Lung microvascular endothelial cell (primary cell): ENCODE measurements at regions not wholly inside any gene's neighbourhood (a gene's known extent, or its start where the extent isn't known, plus 50 kb on each side); places are given as distances from the start of the nearest gene placed in this dataset.
A peak's percentile ranks its signal among the peaks of the same experiment; 100 is the strongest.
"Not testable (repeated sequence)": the region's sequence is repeated elsewhere in the genome, so short reads cannot be mapped to it uniquely, and the experiment has no call there.

Source experiments
- DNase-seq, 2 donors: peaks; one replicate each; pipeline versions ENCODE4 v3.0.0 to v3.0.0-alpha.2; 2010; ENCODE audit warnings: low read depth in 2 of 2

DNA sequence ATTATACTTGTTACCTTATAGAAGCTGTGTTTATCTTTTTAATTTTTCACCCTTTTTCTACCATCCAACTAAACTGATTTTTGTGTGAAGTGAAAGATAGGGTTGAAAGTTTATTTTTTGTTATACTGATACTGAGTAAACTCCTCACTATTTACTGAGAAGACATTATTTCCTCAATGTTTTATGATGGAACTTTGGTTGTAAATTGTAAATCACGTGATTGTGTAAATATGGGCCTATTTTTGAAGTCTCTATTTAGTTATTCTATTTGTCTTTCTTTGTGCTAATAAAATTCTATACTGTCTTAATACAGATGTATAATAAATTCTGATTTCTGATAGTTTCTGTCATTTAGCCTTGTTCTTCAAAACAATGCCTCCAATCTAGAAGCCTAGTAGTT, 697.2 kb upstream of the SLC8A1 start:
- DNase-seq, result no peak

DNA sequence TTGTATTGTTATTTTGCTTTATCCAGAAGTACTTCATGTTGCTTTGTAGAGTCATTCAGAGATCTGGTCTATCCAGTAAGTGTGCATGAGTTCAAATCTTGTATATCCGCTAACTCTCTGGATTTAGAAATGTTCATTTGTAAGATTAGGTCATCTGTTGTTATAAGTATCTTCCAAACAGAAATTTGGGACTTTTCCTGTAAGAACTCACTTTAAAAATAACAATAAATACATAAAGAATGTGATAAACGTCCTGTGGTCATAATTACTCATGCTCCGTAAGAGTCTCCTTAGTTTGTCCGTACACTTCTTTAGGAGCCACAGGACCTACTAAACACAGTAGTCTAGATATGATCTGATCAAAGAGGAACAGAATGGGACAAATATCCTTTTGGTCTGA, 699.9 kb upstream of the SLC8A1 start:
- peak in 1 of 2 donors; percentile 1 for DNase-seq

DNA sequence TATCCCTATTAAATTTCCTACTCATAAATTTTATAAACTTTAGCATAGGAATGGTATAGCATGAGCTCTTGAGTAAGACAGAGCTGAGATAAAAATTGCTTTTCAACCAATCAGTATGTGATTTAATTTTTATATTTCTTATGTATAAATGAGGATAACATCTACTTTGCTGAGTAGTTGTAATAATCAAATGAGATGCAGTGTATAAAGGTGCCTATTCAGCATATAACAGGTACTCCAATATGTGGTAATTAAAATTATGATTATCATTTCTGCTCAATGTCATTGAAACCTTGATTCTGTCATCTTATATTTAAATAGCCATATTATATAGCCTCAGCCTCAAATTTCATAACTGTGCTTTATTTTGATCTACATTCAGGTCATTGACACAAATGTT, 700.4 kb upstream of the SLC8A1 start:
- DNase-seq, result no peak

- no peak for DNase-seq
Measured at GRCh38 chr2:41160439-41160838, 708.5 kb upstream of the SLC8A1 start.

- no peak for DNase-seq
Measured at GRCh38 chr2:41167014-41167413, 715.1 kb upstream of the SLC8A1 start.

GRCh38 chr2:41169744-41170143, 717.9 kb upstream of the SLC8A1 start:
- no peak for DNase-seq

- no peak for DNase-seq
Measured at GRCh38 chr2:41170589-41170988, 718.7 kb upstream of the SLC8A1 start.

DNA sequence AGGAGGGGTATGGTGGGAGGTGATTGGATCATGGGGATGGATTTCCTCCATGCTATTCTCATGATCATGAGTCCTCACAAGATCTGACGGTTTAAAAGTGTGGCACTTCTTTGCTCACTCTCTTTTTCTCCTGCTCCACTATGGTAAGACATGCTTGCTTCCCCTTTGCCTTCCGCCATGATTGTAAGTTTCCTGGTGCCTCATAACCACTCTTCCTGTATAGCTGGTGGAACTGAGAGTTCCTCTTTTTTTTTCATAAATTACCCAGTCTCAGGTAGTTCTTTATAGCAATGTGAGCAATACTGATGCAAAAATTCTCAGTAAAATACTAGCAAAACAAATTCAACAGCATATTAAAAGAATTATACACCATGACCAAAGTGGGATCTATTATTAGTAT, 728.5 kb upstream of the SLC8A1 start:
- no peak for DNase-seq

DNA sequence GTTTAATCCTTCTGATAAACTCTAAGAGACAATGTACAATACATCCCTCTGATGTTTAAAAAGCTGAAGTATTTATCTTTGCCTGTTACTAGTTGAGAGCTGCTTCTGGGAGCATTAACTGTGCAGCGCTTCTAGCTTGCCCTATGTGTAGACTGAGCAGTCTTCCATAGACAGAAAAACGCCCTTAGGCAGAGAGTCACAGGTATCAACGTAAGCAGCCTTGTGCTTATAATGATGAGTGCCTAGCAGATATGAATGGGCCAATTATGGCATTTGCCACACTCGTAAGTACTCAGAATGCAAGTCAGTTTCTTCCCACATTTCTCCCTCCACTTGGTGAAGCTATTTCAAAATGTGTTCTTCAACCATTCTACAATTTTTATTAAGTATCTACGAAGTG, 731.1 kb upstream of the SLC8A1 start:
- no peak for DNase-seq

DNA sequence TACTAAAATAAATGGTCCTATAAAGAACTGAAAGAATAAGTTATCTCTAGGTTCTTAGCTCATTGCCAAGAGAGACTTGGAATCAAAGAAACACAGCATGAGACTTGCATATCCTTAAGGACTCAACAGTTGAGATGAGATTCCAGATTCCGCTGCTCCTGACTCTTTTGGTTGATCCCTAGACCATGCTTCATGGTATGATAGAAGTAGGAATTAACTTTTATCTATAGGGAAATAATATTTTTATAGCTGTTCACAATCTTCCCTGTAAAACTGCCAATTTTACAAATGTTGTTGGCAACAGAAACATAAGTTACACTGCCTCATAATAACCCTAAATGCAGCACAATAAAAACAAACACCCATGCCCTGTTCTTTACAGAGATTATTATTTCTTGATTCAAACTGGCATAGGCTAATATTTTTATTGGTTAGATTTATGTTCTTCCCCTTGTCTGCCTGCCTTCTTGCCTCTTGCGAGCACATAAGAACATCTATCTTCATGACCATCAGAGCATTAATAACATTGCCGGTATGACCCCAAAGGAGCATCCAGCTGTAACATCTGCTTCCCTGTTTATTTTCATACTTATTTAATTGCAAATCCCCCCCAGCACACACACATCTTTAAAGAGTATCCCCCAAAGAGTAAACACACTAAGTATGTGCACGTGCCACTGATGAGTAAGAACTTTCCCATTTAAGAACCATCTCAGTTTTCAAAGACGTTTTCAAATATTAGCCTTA, 735.7 kb upstream of the SLC8A1 start:
- no peak for DNase-seq

DNA sequence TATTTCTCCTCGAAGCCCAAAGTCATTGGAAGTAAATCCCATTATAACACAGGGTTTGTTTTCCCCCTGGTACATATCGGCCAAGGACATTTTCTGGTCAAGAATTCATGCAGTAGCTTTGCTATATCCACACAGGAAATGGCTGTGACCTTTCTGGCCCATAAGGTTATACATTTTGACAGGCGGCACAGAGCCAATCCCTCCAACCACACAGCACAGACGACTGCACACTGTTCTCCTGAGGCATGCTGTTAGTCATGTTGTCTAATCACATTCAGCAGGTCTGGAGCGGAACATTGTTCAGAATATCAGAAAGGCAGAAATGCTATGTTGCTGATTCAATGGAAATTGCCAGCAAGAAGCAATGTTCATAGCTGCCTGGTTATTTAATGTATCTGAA, 742.3 kb upstream of the SLC8A1 start:
- peak in 1 of 2 donors; percentile 82 for DNase-seq

DNA sequence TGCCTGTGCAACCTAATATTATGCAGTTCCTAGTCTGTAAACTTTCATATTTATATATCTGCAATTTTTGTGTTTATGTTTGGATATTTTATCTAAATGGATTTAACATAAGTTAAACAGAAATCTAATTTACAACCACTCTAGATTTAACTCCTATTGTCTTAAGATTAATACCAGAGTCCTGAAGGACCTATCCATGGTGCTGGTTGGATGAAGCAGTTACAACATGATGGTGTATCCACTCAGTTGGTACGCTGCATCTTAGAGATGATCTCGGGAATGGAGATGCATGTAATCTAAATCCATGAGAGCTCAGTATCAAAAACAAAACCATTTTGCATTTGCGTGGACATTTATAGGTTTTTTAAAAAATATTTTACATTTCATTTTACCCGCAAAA, 745.9 kb upstream of the SLC8A1 start:
- peak in 1 of 2 donors; percentile 13 for DNase-seq

DNA sequence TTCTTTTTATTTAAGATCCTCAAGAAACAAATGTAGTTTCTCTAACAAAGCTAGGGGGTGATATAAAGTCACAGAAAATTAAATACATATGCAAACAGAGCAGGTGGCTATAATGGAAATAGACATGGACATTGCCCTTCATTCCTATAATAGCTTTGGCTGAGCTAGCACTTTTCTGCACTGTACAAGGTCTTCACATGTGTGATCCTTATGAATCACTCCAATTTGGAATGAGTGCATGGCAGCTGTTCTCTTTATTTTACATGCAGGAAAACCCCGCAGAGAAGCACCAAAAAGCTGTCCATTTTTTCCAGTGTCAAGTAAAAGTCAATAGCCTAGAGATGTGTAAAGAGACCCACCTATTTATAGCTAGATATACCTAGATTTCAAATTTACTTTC, 747.4 kb upstream of the SLC8A1 start:
- no peak for DNase-seq

DNA sequence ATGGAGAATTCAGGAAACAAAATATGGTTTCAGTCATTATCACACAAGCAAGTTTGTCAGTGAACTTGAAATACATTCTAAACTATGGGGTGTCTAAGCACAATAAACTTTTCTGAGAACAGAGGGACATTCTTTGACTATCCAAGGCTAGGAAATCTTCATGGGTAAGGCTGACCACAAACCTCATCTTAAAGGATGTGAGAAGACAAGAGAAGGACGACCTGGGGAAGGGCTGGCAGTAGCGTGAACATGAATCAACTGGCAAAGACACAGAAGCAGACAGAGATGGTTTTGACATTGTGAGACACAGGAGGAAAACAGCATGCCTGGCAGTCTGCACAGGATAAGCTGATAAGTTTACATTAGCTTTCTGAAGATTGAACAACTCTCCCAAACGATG, 752.4 kb upstream of the SLC8A1 start:
- DNase-seq, result no peak

- DNase-seq, result no peak
Measured at GRCh38 chr2:41206004-41206403, 754.1 kb upstream of the SLC8A1 start.

DNA sequence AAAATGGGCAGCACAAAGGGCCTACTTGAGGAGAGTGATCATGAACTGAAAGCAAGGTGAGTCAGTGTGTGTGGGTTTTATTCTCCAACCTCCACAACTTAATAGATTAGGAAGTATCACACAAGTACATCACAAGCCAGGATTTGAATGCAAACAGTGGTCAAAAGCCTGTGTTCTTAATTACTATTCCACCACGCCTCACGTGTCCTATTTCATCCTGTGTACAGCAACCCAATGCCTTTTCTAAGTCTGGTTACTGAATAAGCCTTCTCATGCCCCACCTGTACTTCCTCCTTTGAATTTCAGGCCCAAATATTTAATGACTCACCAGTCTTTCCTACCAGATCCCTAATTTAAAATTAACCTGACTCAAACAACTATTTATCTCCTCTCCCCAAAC, 755.7 kb upstream of the SLC8A1 start:
- no peak for DNase-seq

DNA sequence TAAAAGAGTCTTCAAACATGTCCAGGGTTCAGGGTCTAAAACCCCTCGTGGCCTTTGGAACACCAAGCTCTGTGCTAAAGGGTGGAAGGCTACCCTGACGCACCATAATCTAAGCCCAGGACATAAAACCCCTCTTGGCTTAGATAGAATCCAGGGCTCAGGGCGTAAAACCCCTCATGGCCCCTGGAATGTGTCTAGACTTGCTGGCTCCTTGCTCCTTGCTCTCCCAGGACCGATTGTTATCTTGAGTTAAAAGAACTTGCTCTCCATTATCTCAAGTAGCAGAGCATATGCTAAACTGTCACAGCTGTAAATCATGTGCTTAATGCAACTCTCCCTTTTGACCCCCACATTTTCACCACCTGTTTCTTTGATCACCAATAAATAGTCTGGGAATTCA, 758.1 kb upstream of the SLC8A1 start:
- not testable (repeated sequence) for DNase-seq

DNA sequence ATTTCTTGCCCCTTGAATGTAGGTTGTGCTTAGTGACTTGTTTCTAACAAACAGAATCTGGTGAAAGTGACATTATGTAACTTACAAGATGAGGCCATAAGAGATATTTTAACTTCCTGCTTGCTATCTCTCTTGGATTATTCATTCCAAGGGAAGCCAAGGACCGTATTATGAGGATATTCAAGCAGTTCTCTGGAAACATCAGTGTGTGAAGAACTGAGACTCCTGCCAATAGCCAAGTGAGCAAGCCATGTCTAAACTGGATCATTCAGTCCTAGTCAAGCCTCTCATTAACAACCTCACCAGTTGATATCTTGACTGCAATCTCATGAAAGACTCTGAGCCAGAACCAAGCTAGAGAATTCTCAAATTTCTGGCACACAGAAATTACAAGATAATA, 765.1 kb upstream of the SLC8A1 start:
- DNase-seq, result no peak

- DNase-seq, result no peak
Measured at GRCh38 chr2:41222593-41222992, 770.7 kb upstream of the SLC8A1 start.

DNA sequence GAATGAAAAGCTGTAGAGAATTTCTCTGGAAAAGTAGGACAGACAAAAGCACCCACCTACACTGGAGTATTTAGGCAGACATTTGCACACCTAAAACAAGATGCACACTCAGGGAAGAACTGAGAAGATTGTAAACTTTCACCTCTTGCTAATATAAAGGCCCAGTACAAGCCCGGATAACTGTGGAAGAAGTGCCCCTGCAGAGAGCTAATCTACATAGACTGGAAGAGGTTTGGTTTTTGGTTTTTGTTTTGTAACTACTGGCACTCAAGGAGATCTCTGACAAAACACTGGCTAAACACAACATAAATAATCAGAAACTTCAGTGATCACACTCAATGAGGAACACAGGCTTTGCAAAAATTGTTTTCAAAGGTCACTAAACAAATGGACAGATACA, 782.2 kb upstream of the SLC8A1 start:
- DNase-seq, result no peak

GRCh38 chr2:41241325-41242000, 789.6 kb upstream of the SLC8A1 start:
- no peak for DNase-seq

- DNase-seq, result no peak
Measured at GRCh38 chr2:41242001-41242331, 790.1 kb upstream of the SLC8A1 start.

DNA sequence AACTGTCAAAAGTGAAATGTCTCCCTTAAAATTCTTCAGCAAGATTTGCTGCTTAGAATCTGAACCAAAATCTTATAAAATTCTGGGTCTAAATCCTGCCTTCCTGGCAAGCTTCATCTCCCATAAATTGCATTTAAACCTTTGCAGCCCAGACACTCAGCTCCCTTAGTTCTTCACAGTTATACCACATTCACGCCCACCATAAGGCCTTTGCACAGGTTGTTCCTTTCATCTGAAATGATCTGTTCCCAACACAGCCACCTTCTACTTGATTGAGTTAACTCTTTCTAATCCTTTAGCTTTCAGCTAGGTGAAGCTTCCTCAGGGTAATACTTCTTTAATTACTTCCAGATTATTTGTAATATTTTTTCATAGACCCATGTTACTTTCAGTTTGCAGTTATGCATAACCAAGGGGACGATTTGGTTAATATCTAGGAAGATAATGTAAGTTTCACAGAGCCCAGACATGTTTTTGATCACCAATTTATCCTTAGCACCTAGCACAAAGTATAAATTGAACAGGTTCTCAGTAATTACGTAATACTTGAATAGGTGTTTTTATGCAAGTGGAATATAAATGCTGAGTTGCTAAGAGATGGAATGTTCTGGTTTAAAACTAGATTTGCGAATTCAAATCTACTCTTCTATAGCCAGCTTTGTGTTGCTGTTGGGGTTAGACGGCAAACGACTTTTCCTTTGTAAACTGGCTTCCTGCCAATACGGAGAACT, 779.7 kb upstream of the PKDCC start:
- no peak for DNase-seq
